ENCODE measurements at regions not wholly inside any gene's neighbourhood (a gene's known extent, or its start where the extent isn't known, plus 50 kb on each side); places are given as distances from the start of the nearest gene placed in this dataset.
"Not testable (repeated sequence)": the region's sequence is repeated elsewhere in the genome, so short reads cannot be mapped to it uniquely, and the experiment has no call there.

GRCh38 chr6:21874372-21874771, 280.8 kb downstream of the SOX4 start:
- no peak for DNase-seq (ENCODE audit: low read depth in 1 of 2, low spot score in 1 of 2)

GRCh38 chr6:21877037-21877436, 283.5 kb downstream of the SOX4 start:
- DNase-seq (ENCODE audit: low read depth in 1 of 2, low spot score in 1 of 2): not testable (repeated sequence)

GRCh38 chr6:21880249-21880648, 286.7 kb downstream of the SOX4 start:
- not testable (repeated sequence) for DNase-seq (ENCODE audit: low read depth in 1 of 2, low spot score in 1 of 2)

GRCh38 chr6:21881969-21882465, 288.5 kb downstream of the SOX4 start:
- DNase-seq (ENCODE audit: low read depth in 1 of 2, low spot score in 1 of 2): no peak

GRCh38 chr6:21883595-21884328, 290.2 kb downstream of the SOX4 start:
- DNase-seq (ENCODE audit: low read depth in 1 of 2, low spot score in 1 of 2): no peak

- no peak for DNase-seq (ENCODE audit: low read depth in 1 of 2, low spot score in 1 of 2)
These were observed 291.6 kb downstream of the SOX4 start for GRCh38 chr6:21885111-21885510.

GRCh38 chr6:21885532-21886114, 292.1 kb downstream of the SOX4 start:
- no peak for DNase-seq (ENCODE audit: low read depth in 1 of 2, low spot score in 1 of 2)

- no peak for DNase-seq (ENCODE audit: low read depth in 1 of 2, low spot score in 1 of 2)
These were observed 293.1 kb downstream of the SOX4 start for GRCh38 chr6:21886542-21887151.

GRCh38 chr6:21887231-21888185, 294.0 kb downstream of the SOX4 start:
- no peak for DNase-seq (ENCODE audit: low read depth in 1 of 2, low spot score in 1 of 2)

- no peak for DNase-seq (ENCODE audit: low read depth in 1 of 2, low spot score in 1 of 2)
These were observed 297.5 kb downstream of the SOX4 start for GRCh38 chr6:21891080-21891479.

- DNase-seq (ENCODE audit: low read depth in 1 of 2, low spot score in 1 of 2): no peak
These were observed 300.2 kb downstream of the SOX4 start for GRCh38 chr6:21893793-21894192.

- no peak for DNase-seq (ENCODE audit: low read depth in 1 of 2, low spot score in 1 of 2)
These were observed 302.0 kb downstream of the SOX4 start for GRCh38 chr6:21895555-21895954.

- DNase-seq (ENCODE audit: low read depth in 1 of 2, low spot score in 1 of 2): no peak
These were observed 304.7 kb downstream of the SOX4 start for GRCh38 chr6:21898107-21898796.

- DNase-seq (ENCODE audit: low read depth in 1 of 2, low spot score in 1 of 2): no peak
These were observed 306.2 kb downstream of the SOX4 start for GRCh38 chr6:21899708-21900107.

GRCh38 chr6:21900730-21901129, 307.2 kb downstream of the SOX4 start:
- no peak for DNase-seq (ENCODE audit: low read depth in 1 of 2, low spot score in 1 of 2)

GRCh38 chr6:21902628-21903169, 309.1 kb downstream of the SOX4 start:
- no peak for DNase-seq (ENCODE audit: low read depth in 1 of 2, low spot score in 1 of 2)

- DNase-seq (ENCODE audit: low read depth in 1 of 2, low spot score in 1 of 2): no peak
These were observed 312.0 kb downstream of the SOX4 start for GRCh38 chr6:21905531-21905930.

- DNase-seq (ENCODE audit: low read depth in 1 of 2, low spot score in 1 of 2): no peak
These were observed 313.3 kb downstream of the SOX4 start for GRCh38 chr6:21906826-21907225.

GRCh38 chr6:21907291-21907690, 313.7 kb downstream of the SOX4 start:
- DNase-seq (ENCODE audit: low read depth in 1 of 2, low spot score in 1 of 2): no peak

GRCh38 chr6:21908161-21908848, 314.8 kb downstream of the SOX4 start:
- no peak for DNase-seq (ENCODE audit: low read depth in 1 of 2, low spot score in 1 of 2)
